Thyroid gland (tissue), 4 donors: ENCODE measurements at regions not wholly inside any gene's neighbourhood (a gene's known extent, or its start where the extent isn't known, plus 50 kb on each side); places are given as distances from the start of the nearest gene placed in this dataset.

Experiments
- POLR2A ChIP-seq, 2 donors: fragments of 450-650 bp; IDR thresholded peaks; one replicate each; pipeline ENCODE4 v1.6.1; 2017; ENCODE audit warnings: antibody characterized with exemption in 2 of 2, mild to moderate bottlenecking in 2 of 2, moderate library complexity in 1 of 2
- TF ChIP-seq, protein P1 (sequence below), 6 experiments: fragments of 200-600 bp in 3 of 6; fragments of 450-650 bp in 3 of 6; sonication (generic) in 3 of 6; IDR thresholded peaks; one replicate each; pipeline ENCODE4 v1.5.1; 2016 to 2019; ENCODE audit warnings: antibody characterized with exemption in 6 of 6, mild to moderate bottlenecking in 2 of 6, inconsistent platforms in 1 of 6, moderate library complexity in 1 of 6

DNA sequence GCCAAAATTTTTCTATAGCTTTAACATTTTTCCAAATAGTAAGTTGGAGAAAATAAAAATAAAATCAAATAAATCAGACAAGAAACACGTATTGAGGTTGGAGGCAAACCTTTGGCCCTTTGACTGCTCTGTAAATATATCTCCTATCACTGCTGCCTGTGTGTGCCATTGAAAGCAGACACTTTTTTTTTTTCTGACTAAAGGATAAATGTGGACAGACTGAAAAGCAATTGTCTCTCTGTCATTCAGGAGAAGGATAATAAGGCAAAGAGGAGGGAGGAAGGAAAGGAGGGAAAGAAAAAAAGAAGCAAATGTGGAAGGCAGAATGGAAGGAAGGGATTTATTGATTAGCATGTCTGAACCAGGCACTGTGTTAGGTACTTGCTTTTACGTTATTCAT lies 85.2 kb upstream of the SULF2 start:
- TF ChIP-seq, protein P1, sequence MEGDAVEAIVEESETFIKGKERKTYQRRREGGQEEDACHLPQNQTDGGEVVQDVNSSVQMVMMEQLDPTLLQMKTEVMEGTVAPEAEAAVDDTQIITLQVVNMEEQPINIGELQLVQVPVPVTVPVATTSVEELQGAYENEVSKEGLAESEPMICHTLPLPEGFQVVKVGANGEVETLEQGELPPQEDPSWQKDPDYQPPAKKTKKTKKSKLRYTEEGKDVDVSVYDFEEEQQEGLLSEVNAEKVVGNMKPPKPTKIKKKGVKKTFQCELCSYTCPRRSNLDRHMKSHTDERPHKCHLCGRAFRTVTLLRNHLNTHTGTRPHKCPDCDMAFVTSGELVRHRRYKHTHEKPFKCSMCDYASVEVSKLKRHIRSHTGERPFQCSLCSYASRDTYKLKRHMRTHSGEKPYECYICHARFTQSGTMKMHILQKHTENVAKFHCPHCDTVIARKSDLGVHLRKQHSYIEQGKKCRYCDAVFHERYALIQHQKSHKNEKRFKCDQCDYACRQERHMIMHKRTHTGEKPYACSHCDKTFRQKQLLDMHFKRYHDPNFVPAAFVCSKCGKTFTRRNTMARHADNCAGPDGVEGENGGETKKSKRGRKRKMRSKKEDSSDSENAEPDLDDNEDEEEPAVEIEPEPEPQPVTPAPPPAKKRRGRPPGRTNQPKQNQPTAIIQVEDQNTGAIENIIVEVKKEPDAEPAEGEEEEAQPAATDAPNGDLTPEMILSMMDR (IDR thresholded peaks at IDR 0.05) = no peak
- no peak for TF ChIP-seq POLR2A (IDR thresholded peaks at IDR 0.05)
